HT1080 (cell line): ENCODE measurements at regions not wholly inside any gene's neighbourhood (a gene's known extent, or its start where the extent isn't known, plus 50 kb on each side); places are given as distances from the start of the nearest gene placed in this dataset.

Experiments used
- DNase-seq: peaks from one replicate; pipeline ENCODE4 v3.0.0-alpha.2; 2015; ENCODE audit warnings: low read depth

GRCh38 chr9:135290086-135290485, 189.5 kb upstream of the PPP1R26 start:
- DNase-seq = no peak

- DNase-seq = no peak
Measured at GRCh38 chr9:135290566-135290965, 189.0 kb upstream of the PPP1R26 start.

DNA sequence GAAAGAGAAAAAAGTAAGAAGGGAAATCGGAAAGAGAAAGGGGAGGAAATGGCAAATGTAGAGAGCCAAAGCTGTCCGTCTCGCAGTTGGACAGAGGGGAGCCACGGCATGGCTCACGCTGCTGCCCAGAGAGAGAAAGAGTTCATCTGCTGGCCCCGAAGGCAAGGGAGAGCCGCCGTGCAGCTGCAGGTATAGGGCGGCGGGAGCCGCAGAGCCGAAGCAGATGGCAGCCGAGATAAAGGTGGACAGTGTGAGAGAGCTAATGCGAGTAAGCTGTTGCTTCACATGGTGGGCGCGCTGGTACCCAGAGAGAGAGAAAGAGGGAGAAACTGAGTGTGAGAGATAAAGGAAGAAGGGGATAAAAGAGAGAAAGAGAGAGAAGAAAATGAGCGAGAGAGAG, 188.4 kb upstream of the PPP1R26 start:
- no peak for DNase-seq

DNA sequence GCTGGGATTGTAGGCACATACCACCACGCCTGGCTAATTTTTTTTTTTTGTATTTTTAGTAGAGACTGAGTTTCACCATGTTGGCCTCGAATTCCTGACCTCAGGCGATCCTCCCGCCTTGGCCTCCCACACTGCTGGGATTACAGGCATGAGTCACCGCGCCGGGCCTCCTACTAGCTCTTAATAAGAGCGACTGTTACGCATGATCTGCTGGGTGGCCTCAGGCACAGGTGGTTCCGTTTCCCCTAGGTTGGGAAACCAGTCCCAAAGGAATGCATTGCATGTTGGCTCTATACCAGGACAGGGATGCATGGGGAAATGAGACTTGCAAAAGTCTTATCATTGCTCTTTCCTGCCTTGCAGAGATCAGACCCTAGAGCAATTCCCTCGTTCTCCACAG, 184.7 kb upstream of the PPP1R26 start:
- peak; percentile 35 for DNase-seq

DNA sequence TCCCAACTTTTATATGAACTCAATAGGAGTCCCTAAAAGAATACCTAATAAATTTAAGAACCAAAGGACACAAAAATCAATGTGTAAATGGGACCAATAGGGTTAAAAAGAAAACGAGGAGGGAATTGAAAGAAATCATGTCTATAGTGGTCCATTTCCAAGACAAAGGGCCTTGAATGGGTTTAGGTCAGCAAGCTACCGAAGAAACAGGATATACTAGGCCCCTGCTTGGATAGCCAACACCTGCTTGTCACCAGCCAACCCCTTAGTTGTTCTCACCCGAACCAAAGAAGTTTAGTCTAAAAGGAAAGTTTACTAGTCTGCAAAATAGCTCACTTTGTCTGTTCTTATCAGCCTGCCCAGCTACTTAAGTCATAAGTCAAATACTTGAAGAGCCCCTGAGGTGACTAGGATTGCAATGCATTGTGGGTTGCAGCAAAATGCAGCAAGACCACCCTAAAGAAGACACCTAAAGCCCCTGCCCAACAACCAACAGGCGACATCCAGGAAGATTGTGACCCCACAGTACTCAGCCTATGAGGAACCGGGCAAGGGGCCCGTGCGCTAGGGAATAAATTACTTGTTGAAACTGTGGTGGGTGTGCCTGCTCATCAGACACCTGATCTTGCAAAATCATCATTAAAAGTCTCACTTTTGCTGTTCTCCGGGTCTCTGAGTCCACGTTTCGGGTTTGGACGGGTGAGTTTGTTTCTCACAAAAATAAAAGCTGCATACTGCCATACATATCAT, 183.9 kb upstream of the PPP1R26 start:
- DNase-seq = no peak

GRCh38 chr9:135296735-135297455, 182.7 kb upstream of the PPP1R26 start:
- DNase-seq = no peak

DNA sequence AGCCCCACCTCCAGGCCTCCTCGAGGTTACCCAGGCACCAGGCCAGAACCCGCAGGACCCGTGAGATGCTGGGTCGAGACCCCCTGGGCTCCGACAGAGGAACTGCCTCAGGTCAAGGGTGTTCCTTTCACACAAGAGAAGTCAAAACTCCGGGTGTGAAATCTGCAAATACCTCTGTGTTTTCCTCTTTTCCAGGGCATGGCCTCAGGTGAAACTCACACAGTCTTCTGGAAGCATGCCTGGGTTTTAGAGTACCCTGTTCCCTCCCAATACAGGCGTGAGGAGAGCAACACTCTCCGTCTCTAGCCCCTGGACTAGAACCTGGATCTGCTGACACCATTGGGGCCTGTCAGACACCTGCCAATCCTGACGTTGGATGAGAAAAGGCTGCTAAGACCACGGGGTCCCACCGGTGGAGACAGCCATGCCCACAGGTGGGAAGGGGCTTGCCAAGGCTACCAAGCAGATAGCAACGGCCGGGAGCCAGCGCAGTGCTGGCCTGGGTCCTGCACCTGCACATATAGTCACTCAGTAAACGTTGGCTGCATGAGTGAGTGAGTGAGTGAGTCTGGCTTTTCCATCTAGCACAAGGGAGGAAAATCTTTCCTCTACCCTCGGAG, 182.0 kb upstream of the PPP1R26 start:
- DNase-seq = no peak

DNA sequence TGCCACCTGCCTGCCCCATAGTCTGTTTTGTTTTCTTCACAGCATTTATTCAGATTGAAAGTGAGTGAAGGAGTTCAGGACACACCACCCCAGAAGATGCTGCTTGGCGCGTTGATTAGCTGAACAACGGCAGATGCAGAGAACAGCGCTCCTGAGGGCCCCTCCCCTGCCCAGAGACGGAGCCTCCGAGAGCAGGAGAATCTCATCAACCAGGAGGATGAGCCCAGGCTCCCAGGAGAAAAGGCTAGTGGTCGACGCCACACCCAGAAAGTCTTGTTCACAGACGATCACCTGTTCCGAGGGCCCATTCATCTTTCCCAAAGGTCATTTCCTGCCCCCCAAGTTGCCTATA, 180.4 kb upstream of the PPP1R26 start:
- DNase-seq = no peak

DNA sequence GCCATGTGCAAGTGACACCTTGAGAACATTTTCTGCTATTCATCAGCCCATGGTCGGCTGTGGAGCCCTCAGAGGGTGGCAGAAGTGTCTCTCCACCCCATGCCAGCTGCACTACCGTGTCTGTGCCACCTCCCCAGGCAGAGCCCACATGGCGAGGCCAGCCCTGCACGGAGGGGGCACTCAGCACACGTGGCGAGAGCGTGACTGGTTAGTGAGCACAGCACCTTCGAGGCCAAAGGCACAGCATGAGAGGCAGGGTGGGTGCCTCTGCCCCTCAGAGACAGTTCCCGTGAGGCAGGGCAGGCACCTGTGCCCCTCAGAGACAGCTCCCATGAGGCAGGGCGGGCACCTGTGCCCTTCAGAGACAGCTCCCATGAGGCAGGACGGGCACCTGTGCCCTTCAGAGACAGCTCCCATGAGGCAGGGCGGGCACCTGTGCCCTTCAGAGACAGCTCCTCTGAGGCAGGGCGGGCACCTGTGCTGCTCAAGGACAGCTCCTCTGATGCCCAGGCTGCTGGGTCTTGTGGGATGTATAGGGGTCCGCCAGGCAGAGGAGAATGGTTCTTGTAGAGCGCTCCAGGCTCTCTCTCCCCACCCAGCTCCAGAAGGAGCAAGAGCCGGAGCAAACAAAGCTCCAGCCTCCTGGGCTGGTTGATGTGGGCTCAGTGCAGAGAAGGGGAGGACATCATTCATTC, 179.8 kb upstream of the PPP1R26 start:
- DNase-seq = no peak

DNA sequence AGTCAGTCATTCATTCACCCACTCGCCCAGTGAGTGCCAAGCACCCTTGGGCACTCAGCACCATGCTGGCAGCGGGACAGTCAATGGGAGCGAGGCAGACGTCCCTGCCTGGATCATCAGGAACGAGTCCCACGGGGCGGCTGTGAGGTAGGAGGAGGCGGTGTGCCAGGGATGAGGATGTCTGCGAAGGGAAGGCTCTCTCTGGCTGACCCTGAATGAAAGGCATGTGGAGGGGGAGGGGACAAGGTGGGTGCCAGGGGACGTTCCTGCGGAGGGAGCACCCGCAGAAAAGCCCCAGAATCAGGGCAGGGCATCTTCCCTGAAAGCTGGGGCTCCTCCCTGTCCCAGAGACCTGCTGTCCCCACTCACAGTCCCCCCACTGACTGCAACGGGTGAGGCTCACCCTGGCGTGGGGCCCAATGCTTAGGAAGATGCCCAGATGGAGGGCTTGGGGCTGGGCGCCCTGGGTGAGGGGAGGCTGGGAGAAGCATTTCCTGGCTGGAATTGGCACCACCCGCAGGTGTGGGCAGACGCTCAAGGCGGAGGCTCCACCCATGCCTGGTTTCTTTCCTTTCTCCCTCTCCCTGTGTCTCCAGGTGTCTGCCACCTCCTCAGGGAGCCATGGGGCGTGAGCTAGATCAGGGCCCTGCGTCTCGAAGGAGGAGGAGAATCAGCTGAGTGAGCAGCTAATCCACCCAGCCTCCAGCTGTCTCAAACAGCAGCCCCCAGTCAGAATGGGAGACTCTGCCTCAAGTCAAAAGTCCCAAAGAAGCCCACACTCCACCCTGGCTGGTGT, 179.0 kb upstream of the PPP1R26 start:
- no peak for DNase-seq

GRCh38 chr9:135301271-135302263, 178.0 kb upstream of the PPP1R26 start:
- no peak for DNase-seq

DNA sequence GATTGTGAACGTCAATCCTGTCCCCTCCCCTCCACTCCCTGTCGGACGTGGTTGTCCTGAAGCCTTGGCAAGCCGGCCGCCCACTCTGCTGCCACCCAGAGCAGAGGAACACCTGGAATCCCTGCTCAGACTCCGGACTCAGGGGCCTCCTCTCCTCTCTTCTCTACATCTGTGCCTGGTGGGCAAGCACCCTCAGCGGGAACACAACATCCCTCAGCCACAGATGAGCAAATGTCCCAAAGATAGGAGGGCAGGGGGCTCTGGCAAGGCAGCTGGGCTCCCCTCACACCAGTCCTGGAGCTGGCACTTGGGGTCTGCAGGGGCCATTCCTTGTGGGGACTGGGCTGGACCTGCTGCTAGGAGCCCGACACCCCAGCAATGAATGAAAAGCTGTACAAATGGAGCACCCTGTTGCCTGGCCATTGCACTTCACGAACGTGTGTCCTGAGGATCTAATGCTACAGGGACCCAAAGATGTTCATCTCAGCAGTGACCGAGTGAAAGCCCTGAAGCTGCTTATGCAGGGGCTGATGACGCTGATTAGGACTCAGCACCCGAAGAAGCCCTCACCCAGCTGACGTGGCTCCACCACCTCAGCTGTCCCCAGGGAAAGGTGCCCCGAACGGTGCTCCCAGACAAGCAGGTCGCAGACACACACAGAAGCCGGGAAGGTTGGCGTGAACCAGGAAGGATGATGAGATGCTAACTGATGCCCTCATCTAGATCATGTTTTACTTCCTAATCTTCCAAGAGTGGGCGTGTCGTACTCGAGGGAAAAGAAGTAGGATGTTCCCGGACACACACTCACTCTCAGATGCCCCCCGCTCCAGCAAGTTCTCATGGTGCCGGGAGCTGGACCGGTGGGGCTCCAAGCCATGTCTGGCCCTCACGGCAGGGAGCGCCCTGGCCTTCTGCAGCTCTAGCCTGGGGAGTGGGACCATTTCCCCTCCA, 177.0 kb upstream of the PPP1R26 start:
- DNase-seq = no peak

- no peak for DNase-seq
Measured at GRCh38 chr9:135303280-135303647, 176.3 kb upstream of the PPP1R26 start.

DNA sequence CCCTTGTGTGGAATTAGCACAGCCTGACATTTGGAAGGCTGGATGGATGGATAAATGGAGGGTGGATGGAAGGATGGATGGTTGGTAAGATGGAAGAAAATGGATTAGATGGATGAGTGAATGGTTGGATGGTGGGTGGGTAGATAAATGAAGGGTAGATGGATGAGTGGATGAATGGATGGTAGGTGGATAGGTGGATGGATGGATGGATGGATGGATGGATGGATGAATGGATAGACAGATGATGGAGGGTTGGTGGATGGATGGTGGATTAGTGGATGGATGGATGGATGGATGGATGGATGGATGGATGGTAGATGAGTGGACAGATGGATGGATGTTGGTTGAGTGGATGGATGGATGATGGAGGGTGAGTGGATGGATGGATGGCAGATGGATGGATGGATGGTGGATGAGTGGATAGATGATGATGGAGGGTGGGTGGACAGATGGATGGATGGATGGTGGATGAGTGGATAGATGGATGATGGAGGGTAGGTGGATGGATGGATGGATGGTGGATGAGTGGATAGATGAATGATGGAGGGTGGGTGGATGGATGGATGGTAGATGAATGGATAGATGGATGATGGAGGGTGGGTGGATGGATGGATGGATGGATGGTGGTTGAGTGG, 175.6 kb upstream of the PPP1R26 start:
- DNase-seq = no peak

DNA sequence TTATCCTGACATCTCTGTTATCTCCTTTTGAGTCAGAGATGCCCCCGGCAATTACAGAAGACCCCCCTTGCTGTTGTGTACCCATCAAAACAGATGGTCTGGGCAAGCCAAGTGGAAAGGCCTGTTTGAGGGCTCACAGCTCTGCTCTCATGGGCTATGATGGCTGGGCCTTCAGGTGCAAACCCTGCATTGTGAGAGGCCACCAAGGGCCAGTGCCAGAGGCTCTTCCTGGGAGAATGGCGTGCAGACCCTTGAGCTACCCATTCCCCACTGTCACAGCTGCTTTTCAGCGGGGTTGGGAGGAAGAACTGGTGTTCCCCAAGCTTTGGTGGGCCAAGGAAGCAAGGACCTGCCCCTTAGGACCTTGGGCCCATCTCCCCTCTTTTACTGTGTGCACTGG, 174.7 kb upstream of the PPP1R26 start:
- no peak for DNase-seq

DNA sequence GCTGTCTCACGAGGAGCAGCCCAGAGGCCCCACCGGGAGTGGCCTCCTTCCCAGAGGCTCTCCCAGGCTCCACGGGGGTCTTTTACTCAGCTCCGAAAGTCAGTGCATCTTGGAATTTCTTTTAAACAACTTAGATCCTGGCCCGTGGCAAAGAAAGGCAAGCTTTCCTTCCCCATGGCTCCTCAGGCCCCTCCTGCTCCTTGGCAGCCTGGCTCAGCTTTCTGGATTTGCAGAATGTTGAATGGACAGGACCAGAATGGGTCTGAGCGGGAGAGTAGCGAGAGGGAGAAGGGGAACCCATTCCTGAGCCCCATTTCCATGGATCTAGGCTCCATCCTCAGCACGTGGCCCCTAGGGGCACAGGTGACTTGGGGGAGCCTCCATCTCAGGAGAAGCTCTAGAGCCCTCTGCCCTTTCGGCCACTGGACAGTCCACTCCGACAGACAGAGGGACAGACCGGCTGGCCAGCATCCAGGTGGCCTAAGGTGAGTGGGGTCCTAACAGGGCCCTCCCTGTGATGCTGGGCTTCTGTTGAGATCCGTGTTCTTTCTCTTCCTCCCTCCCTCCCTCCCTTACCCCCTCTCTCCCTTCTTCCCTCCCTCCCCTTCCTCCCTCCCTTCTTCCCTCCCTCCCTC, 173.9 kb upstream of the PPP1R26 start:
- no peak for DNase-seq

GRCh38 chr9:135306699-135307098, 172.9 kb upstream of the PPP1R26 start:
- no peak for DNase-seq

DNA sequence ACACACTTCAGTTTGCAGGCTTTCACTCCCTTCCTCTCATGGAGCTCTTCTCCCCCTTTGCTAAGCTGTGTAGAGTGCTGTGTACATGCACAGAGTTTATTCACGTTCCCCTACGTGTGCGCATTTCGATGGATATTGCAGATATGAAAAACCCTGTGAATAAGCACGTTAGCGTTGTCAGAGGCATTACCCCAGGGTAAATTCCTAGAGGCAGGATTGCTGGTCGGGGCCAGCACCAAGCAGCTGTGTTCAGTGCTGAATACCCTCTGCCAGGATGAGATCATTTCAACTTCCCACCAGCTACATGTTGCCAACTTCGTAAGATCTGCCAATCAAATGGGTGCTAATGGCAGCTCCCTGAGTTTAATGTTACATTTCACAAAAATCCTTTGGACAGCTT, 172.3 kb upstream of the PPP1R26 start:
- DNase-seq = no peak
